ENCODE measurements at regions not wholly inside any gene's neighbourhood (a gene's known extent, or its start where the extent isn't known, plus 50 kb on each side); places are given as distances from the start of the nearest gene placed in this dataset.

- H3K27ac Mint-ChIP-seq: no peak overlapping the region
- H3K27me3 Mint-ChIP-seq: no peaks in the 10 kb centered on the region
- ChIA-PET POLR2A (no interaction called here), CTCF (no interaction called here)
- H3K36me3 Mint-ChIP-seq (ENCODE audit: low read depth): no peaks in the 10 kb centered on the region
- DNase-seq: no peak
- no peaks in the 10 kb centered on the region for H3K9me3 Mint-ChIP-seq
- no peak overlapping the region for H3K4me3 Mint-ChIP-seq
- H3K4me1 Mint-ChIP-seq: no peaks in the 10 kb centered on the region
Observed at GRCh38 chr1:213871179-213871578, 116.6 kb upstream of the PROX1 start.

- no peak for DNase-seq
- CTCF ChIA-PET: no interaction called here
- H3K4me1 Mint-ChIP-seq: no peaks in the 10 kb centered on the region
- no peaks in the 10 kb centered on the region for H3K9me3 Mint-ChIP-seq
- no peak overlapping the region for H3K27ac Mint-ChIP-seq
- H3K4me3 Mint-ChIP-seq: no peak overlapping the region
- H3K27me3 Mint-ChIP-seq: no peaks in the 10 kb centered on the region
- H3K36me3 Mint-ChIP-seq (ENCODE audit: low read depth): no peaks in the 10 kb centered on the region
- POLR2A ChIA-PET: no interaction called here
Observed at GRCh38 chr1:213874789-213875188, 113.0 kb upstream of the PROX1 start.

GRCh38 chr1:213876531-213876930 lies 111.2 kb upstream of the PROX1 start:
- H3K27ac Mint-ChIP-seq: no peak overlapping the region
- H3K27me3 Mint-ChIP-seq: no peaks in the 10 kb centered on the region
- H3K4me3 Mint-ChIP-seq: no peak overlapping the region
- CTCF ChIA-PET: no interaction called here
- no peak for DNase-seq
- H3K4me1 Mint-ChIP-seq: no peaks in the 10 kb centered on the region
- no peaks in the 10 kb centered on the region for H3K9me3 Mint-ChIP-seq
- POLR2A ChIA-PET: no interaction called here
- no peaks in the 10 kb centered on the region for H3K36me3 Mint-ChIP-seq (ENCODE audit: low read depth)

GRCh38 chr1:213883618-213884017 lies 104.2 kb upstream of the PROX1 start:
- no peak for DNase-seq
- CTCF ChIA-PET: no interaction called here
- Mint-ChIP-seq H3K4me1 (no peaks in the 10 kb centered on the region), H3K27ac (no peak overlapping the region), H3K4me3 (no peak overlapping the region), H3K9me3 (no peaks in the 10 kb centered on the region), H3K36me3 (ENCODE audit: low read depth) (no peaks in the 10 kb centered on the region), H3K27me3 (no peaks in the 10 kb centered on the region)
- POLR2A ChIA-PET: no interaction called here

- ChIA-PET CTCF (no interaction called here), POLR2A (no interaction called here)
- no peaks in the 10 kb centered on the region for H3K4me1 Mint-ChIP-seq
Observed at GRCh38 chr1:213884402-213884801, 103.4 kb upstream of the PROX1 start.

GRCh38 chr1:213884942-213885341 lies 102.8 kb upstream of the PROX1 start:
- no peak for DNase-seq
- ChIA-PET CTCF (no interaction called here), POLR2A (no interaction called here)
- Mint-ChIP-seq H3K27me3 (no peaks in the 10 kb centered on the region), H3K4me3 (no peak overlapping the region), H3K27ac (no peak overlapping the region), H3K36me3 (ENCODE audit: low read depth) (no peaks in the 10 kb centered on the region), H3K4me1 (no peaks in the 10 kb centered on the region), H3K9me3 (no peaks in the 10 kb centered on the region)

More at GRCh38 chr1:213884402-213884801, 103.4 kb upstream of the PROX1 start:
- Mint-ChIP-seq H3K27ac (no peak overlapping the region), H3K9me3 (no peaks in the 10 kb centered on the region), H3K4me3 (no peak overlapping the region), H3K36me3 (ENCODE audit: low read depth) (no peaks in the 10 kb centered on the region), H3K27me3 (no peaks in the 10 kb centered on the region)
- no peak for DNase-seq

- no peak for DNase-seq
- no peaks in the 10 kb centered on the region for H3K27me3 Mint-ChIP-seq
- H3K9me3 Mint-ChIP-seq: no peaks in the 10 kb centered on the region
- H3K36me3 Mint-ChIP-seq (ENCODE audit: low read depth): no peaks in the 10 kb centered on the region
- no peak overlapping the region for H3K4me3 Mint-ChIP-seq
- no peak overlapping the region for H3K27ac Mint-ChIP-seq
- ChIA-PET POLR2A (no interaction called here), CTCF (no interaction called here)
- no peaks in the 10 kb centered on the region for H3K4me1 Mint-ChIP-seq
Observed at GRCh38 chr1:213887842-213888241, 99.9 kb upstream of the PROX1 start.

GRCh38 chr1:213891989-213892902 lies 95.5 kb upstream of the PROX1 start:
- Mint-ChIP-seq H3K4me3 (no peak overlapping the region), H3K36me3 (ENCODE audit: low read depth) (no peaks in the 10 kb centered on the region), H3K27ac (no peak overlapping the region), H3K9me3 (no peaks in the 10 kb centered on the region), H3K4me1 (no peaks in the 10 kb centered on the region), H3K27me3 (no peaks in the 10 kb centered on the region)
- POLR2A ChIA-PET: no interaction called here
- DNase-seq: no peak
- CTCF ChIA-PET: no interaction called here

- CTCF ChIA-PET: no interaction called here
- Mint-ChIP-seq H3K27me3 (no peaks in the 10 kb centered on the region), H3K4me3 (no peak overlapping the region), H3K36me3 (ENCODE audit: low read depth) (no peaks in the 10 kb centered on the region), H3K9me3 (no peaks in the 10 kb centered on the region), H3K4me1 (no peaks in the 10 kb centered on the region), H3K27ac (no peak overlapping the region)
- no peak for DNase-seq
- POLR2A ChIA-PET: no interaction called here
Observed at GRCh38 chr1:213898684-213899083, 89.1 kb upstream of the PROX1 start.

GRCh38 chr1:213899413-213899812 lies 88.4 kb upstream of the PROX1 start:
- POLR2A ChIA-PET: no interaction called here

GRCh38 chr1:213905344-213905743 lies 82.4 kb upstream of the PROX1 start:
- Mint-ChIP-seq H3K4me1 (no peaks in the 10 kb centered on the region), H3K27ac (no peak overlapping the region), H3K27me3 (no peaks in the 10 kb centered on the region), H3K36me3 (ENCODE audit: low read depth) (no peaks in the 10 kb centered on the region), H3K9me3 (no peaks in the 10 kb centered on the region), H3K4me3 (no peak overlapping the region)
- ChIA-PET CTCF (no interaction called here), POLR2A (no interaction called here)
- DNase-seq: no peak

More at GRCh38 chr1:213899413-213899812, 88.4 kb upstream of the PROX1 start:
- CTCF ChIA-PET: no interaction called here
- Mint-ChIP-seq H3K9me3 (no peaks in the 10 kb centered on the region), H3K36me3 (ENCODE audit: low read depth) (no peaks in the 10 kb centered on the region), H3K4me1 (no peaks in the 10 kb centered on the region), H3K4me3 (no peak overlapping the region), H3K27me3 (no peaks in the 10 kb centered on the region), H3K27ac (no peak overlapping the region)
- DNase-seq: no peak

GRCh38 chr1:213908521-213908920 lies 79.3 kb upstream of the PROX1 start:
- no peaks in the 10 kb centered on the region for H3K27me3 Mint-ChIP-seq
- ChIA-PET POLR2A (no interaction called here), CTCF (no interaction called here)
- DNase-seq: no peak
- no peak overlapping the region for H3K27ac Mint-ChIP-seq
- no peaks in the 10 kb centered on the region for H3K4me1 Mint-ChIP-seq
- H3K9me3 Mint-ChIP-seq: no peaks in the 10 kb centered on the region
- H3K36me3 Mint-ChIP-seq (ENCODE audit: low read depth): no peaks in the 10 kb centered on the region
- H3K4me3 Mint-ChIP-seq: no peak overlapping the region

- Mint-ChIP-seq H3K4me3 (no peak overlapping the region), H3K4me1 (no peaks in the 10 kb centered on the region), H3K36me3 (ENCODE audit: low read depth) (no peaks in the 10 kb centered on the region), H3K9me3 (no peaks in the 10 kb centered on the region), H3K27ac (no peak overlapping the region), H3K27me3 (no peaks in the 10 kb centered on the region)
- ChIA-PET POLR2A (no interaction called here), CTCF (no interaction called here)
- no peak for DNase-seq
Observed at GRCh38 chr1:213914392-213914791, 73.4 kb upstream of the PROX1 start.

- no peaks in the 10 kb centered on the region for H3K27me3 Mint-ChIP-seq
- H3K4me3 Mint-ChIP-seq: no peak overlapping the region
- ChIA-PET CTCF (no interaction called here), POLR2A (no interaction called here)
- no peaks in the 10 kb centered on the region for H3K36me3 Mint-ChIP-seq (ENCODE audit: low read depth)
- no peak for DNase-seq
- H3K9me3 Mint-ChIP-seq: no peaks in the 10 kb centered on the region
- no peak overlapping the region for H3K27ac Mint-ChIP-seq
- H3K4me1 Mint-ChIP-seq: no peaks in the 10 kb centered on the region
Observed at GRCh38 chr1:213921311-213921710, 66.5 kb upstream of the PROX1 start.
